HG03097 (cell line): ENCODE measurements at regions not wholly inside any gene's neighbourhood (a gene's known extent, or its start where the extent isn't known, plus 50 kb on each side); places are given as distances from the start of the nearest gene placed in this dataset.
"Not testable (repeated sequence)": the region's sequence is repeated elsewhere in the genome, so short reads cannot be mapped to it uniquely, and the experiment has no call there.

Experiments
- ATAC-seq: cut with Tn5 transposase; IDR thresholded peaks from one replicate; pipeline ENCODE4 v1.9.1; 2021; ENCODE audit not compliant: unreplicated experiment, low FRiP score

DNA sequence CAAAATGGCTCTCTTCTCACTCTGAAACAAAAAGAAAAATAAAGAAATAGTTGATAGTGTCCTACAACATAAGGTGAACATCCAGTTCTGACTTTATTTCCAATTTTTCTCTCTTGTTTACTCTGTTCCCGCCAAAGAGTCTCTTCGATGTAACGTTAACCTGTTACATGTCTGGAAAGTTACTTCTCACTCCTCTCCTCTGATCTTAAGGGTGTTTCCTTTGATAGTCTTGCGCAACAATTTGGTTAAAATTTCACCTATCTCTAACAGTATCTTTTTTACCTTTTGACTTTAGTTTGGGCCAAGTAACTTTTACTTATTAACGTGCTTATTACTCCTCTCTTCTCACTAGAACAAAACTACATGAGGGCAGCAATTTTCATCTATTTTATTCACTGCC, 1450.2 kb downstream of the BRINP3 start:
- ATAC-seq = no peak

DNA sequence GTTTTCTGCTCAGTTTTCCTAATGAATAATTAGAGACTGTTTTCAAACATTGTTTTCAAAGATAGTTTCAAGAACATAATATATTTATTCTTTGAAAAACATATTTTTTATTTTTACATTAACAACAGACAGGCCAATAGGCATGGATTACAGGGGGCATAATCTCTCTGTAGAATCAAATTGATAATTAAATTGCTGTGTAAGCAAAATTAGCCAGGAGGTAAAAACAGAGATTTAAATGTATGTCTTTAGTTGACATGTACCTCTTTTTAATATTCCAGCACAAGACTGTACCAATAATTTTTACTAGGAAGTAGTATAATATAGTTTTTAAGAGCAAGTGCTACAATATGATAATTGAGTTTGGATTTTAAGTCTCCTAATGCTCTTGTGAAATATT, 1444.5 kb downstream of the BRINP3 start:
- no peak for ATAC-seq

DNA sequence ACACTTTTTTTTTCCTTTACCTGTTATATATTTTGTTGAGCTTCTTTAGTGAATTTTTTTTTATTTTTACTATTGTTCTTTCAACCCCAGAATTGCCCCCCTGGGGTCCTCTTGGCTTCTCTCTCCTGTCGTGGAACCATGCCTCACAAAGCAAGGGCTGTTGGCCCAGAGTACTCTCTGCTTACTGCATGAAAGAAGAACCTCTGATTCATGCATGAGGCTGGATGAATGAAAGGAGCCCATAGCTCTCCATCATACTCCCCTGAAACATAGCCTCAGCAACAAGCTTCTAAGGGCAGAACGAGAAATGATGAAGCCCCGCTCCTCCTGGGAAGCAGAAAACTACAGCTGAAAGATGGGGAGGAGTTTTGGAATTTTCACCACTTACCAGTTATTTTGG, 1441.0 kb downstream of the BRINP3 start:
- no peak for ATAC-seq

DNA sequence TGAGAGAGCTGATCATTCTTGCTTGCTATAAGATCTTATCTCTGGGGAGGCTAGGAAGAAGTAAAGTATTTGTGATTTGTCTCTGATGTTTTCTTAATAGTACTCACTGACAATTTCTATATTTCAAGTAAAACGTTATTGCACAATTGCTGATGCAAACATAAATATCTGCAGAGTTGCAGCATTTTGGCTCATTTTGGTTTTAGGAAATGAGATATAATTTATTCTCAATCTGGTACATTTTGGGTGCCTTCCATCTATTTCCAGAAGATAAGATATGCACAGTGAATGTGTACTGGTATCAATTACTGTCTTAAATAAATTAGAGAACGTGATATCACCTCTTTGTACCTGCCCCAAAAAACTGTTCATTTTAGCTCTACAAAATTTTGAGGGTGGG, 1431.5 kb downstream of the BRINP3 start:
- ATAC-seq = no peak

DNA sequence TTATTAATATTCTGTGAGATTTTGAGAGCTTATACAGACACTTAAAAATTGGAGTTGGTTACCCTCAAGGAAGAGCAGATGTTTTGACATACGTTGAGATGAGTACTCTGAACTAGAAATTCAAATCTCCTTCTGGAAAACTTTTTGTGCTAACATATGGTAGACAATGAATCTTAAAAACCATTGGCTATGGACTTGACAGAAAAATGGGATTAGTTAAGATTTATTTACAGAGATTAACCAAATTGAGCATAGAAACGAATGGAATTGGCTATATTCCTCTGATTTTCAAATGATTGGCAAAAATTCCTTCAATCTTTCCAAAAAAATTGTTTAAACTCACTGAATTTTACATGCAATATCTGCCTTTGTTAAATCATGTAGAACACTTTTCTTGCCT, 1392.9 kb downstream of the BRINP3 start:
- ATAC-seq = no peak

DNA sequence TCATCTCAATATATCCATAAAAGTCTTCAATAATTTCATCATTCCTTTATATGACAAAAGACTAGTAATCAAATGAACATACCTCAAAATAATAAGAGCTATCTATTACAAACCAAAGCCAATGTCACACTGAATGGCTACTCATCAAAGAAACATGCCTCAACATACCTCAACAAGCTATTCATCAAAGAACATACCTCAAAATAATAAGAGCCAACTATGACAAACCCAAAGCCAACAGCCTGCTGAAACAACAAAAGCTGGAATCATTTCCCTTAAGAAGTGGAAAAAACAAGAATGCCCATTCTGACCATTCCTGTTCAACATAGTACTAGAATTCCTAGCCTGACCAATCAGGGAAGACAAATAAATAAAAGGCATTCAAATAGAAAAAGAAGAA, 1373.7 kb downstream of the BRINP3 start:
- ATAC-seq = no peak

DNA sequence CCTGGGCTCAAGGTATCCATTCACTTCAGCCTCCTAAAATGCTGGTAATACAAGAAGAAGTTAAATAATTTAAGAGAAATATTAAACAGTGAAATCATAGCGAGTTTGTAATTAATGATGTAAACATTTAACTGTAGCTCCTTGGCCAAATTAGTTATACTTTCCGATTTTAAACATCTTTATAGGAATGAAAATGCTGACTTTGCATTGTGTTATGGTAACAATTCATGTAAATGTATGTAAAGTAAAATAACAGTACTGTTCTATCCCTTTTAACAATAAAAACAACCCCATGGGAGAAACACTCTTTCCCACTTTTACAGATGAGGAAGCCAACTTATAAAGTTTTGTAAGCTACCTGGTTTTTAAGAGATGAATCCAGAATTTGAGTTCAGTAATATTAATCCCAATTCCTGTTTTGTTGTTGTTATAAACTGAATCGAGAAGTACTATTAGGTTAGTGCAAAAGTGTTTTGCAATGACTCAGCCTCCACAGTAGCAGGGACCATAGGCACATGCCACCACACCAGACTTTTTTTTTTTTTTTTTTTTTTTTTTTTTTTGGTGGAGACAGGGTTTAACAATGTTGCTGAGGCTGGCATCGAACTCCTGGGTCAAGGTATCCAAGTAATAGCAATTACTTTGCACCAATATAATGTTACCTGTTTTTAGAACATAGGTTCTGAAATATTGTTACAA, 1360.4 kb downstream of the BRINP3 start:
- ATAC-seq = no peak

DNA sequence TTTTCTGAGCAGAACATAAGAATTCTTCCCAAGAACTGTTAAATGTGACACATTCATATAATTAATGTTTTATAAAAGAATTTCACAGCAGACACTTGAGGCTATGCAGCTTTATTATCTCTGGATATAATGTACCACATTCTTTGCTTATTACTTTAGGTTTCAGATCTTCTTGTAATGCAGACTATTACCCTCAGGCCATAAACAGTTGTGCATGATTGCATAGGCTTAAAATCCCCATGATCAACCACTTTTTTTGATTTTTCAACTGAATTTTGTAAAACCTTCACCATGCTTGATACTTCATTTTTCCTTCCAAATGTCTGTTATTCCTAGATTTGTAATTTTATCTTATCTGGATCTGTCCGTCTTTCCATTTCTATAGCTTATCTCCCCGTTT, 1355.7 kb downstream of the BRINP3 start:
- ATAC-seq = no peak

DNA sequence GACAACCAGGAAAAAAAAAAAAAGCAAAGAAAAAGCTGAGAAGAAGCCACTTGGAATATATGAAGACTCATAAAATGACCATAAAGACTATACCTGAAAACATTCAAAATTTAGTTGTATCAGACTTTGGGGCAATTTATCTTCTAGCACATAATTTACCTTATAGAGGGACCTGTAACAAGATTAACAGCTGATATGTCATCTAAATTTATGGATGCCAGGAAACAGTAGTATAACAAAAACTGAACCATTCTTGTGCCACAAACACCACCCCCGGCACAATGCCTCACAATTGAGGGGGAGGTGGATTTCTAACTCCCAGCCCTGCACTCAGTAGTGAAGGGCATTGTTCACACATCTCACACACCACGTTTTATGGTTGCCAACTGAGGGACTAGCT, 1352.0 kb downstream of the BRINP3 start:
- no peak for ATAC-seq

DNA sequence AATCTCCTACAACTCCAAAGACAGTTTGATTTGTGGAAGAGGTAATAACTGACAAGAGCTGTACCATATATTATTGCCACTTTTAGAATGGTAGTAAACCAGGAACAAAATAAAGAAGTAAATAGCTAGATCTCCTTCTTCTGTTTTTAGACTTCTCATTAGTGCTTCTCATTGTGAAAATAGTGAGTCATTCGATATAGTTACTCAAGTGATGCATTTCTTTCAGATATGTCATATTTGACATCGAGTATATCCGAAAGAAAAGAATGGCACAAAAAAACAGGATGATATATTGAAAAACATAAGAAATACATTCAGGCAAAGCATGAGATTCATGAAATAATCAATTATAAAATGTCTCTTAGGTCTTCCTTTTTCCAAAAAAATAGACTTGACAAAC, 1346.1 kb downstream of the BRINP3 start:
- no peak for ATAC-seq

DNA sequence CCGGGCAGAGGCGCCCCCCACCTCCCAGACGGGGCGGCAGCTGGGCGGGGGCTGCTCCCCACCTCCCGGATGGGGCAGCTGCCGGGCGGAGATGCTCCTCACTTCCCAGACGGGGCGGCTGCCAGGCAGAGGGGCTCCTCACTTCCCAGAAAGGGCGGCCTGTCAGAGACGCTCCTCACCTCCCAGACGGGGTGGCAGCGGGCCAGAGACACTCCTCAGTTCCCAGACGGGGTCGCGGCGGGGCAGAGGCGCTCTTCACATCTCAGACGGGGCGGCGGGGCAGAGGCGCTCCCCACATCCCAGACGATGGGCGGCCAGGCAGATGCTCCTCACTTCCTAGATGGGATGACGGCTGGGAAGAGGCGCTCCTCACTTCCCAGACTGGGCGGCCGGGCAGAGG, 1337.9 kb downstream of the BRINP3 start:
- ATAC-seq = not testable (repeated sequence)

DNA sequence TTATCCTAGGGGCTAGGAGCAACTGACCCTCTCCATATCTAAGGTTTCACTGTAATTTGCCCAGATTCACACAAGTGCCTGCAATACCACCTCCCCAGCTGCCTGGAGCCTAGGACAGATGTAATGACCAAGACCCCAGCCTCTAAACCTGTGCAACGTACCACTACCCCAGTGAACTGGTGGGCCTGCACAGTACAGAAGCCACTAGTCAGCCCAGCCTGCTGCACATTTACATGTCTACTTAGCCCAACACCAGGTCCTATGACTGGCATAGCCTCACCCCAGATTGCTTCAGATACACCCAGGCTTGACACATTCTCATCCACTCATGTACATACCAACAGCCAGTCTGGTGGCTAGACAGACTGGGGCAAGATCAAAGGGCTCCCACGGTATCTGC, 1336.6 kb downstream of the BRINP3 start:
- ATAC-seq = no peak

DNA sequence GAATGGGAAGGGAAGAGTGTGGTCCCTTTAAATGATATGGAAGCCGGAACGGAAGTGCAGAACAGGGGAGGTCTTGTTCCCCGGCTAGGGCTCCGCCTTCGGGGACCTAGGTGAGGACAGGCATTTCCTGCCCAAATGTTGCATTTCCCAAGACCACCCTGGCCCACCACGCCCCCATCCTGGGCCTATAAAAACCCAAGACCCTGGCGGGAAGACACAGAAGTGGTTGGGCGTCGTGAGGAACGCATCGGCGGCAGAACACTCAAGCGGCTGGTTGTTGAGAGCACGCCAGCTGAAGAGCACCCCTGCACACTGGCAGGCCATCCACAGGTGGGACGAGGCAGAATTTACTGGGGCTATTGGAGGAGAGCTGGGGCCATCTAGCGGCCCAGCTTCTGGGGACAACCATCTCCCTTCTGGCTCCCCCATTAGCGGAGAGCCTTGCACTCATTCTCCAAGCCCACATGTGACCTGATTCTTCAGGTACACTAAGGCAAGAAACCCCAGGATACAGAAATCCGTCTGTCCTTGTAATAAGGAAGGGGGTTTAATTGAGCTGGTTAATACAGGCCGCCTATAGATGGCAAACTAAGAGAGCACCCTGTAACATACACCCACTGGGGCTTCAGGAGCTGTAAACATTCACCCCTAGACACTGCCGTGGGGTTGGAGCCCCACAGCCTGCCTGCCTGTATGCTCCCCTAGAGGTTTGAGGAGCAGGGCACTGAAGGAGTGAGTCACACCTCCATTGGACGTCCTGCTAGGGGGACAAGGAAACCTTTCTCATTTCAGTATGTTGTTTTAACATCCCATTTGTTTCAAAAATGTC, 1327.9 kb downstream of the BRINP3 start:
- ATAC-seq = no peak

DNA sequence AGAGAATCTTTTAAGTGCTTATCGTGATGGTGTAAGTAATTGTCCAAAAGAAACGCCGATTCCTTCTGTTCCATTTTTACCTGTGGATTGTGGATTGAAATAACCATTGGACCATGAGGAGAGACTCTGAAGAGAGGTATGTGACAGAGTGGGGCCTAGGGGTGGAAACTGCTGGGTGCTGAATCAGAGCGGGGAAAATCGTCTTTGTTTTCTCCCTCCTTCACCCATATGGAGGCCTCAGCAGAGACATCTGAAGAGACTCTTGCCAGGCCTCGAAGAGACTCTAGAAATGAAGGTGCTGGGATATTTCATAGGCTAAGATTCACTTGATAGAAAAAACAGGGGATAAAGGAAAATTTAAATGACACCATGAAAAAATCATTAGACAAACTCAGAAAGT, 1327.0 kb downstream of the BRINP3 start:
- ATAC-seq = no peak

DNA sequence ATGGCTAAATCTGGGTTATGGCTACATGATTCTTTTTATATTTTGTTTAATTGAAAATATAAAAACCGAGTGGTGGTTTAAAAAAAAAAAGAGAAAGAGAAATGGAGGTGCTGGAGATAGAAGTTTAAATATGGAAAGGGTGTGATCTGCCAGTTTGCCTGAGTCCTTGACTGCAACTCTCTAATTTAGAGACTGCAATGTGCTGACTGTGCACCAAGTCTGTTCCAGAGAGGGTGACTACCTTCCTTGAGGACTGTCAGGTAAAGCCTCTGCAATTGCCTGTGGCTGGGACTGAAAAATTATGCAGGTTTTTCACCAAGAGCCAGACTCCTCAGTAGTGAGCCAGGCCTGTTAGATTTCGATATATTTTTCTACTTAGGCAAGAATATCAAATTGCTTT, 1326.3 kb downstream of the BRINP3 start:
- ATAC-seq = no peak

DNA sequence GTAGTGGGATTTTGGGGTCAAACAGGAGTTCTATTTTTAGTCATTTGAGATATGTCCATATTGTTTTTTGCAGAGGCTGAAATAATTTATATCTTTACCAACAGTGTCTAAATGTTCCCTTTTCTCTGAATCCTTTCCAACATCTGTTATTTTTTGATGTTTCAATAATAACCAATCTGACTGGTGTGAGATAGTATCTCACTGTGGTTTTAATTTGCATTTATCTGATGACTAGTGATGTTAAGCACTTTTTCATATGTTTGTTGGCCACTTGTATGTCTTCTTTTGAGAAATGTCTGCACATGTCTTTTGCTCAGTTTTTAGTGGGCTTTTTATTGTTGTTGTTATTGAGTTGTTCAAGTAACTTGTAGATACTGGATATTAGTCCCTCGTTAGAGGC, 1325.0 kb downstream of the BRINP3 start:
- ATAC-seq = no peak

DNA sequence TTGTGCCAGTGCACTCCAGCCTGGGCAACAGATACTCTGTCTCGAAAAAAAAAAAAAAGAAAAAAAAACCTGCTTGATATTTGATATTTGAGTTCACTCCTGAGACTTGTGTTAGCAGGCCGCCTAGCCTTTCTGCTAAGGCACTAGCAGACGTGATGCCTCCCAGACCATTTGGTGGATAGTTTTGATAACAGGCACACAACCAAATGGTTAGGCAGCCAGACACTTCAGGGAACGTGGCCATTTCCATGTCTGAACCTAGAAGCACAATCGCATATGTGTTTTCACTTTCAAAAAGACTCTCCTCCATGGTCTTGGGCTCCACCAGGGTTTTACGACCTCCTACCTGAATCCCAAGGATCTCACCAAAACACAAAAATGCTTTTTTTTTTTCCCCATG, 1319.5 kb downstream of the BRINP3 start:
- no peak for ATAC-seq

DNA sequence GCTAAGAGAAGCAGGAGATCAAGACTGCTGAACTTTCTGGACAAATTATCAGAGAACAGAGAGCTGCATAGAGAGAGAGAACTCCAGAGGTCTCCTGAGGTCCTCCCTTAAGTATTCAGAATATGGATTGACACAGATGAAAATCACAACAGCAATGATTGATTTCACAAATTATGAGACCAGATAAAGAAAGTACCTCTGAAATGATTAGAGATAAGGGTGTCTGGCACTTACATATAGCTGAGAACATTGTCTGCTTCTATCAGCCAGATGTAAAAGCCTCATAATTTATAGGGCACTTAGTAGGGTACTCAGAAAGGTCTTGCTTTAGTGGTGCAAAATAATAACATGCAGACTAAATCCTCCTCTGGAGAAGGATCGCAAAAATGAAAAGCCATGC, 1301.8 kb downstream of the BRINP3 start:
- ATAC-seq = no peak

DNA sequence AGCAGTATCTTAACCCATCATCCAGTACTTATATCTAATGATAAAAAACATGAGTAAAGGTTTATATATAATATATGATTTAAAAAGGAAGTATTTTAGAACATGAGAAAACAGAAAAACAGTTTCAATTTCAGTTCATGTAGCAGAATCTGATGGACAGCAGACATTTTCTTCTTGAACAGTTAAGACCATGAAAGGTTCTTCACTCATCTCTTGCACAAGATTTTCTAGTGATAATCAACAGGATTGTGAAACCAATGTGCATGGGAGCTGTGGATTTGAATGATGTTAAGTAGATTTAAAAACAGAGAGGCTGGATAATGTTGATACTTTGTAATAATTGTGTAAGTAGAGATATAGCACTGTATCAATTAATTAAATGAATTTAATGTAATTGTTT, 1297.6 kb downstream of the BRINP3 start:
- no peak for ATAC-seq

DNA sequence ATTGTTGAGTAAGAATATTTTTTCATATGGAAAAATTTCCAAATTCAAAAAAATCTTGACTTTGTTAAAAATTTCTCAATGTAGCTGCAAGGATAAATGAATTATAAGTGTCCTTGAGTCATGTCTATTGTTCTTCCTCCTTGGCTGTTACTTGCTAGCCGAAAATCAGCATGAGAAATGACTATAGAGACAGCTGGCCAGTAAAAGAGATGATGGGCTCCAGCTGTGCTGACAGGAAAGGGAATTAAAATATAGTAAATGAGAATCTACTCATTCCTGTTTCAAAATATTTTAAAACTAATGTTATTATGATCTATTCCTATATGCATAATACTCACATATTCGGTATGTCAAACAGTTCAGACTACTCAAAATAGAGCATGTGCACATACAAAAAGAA, 1292.6 kb downstream of the BRINP3 start:
- ATAC-seq = no peak

DNA sequence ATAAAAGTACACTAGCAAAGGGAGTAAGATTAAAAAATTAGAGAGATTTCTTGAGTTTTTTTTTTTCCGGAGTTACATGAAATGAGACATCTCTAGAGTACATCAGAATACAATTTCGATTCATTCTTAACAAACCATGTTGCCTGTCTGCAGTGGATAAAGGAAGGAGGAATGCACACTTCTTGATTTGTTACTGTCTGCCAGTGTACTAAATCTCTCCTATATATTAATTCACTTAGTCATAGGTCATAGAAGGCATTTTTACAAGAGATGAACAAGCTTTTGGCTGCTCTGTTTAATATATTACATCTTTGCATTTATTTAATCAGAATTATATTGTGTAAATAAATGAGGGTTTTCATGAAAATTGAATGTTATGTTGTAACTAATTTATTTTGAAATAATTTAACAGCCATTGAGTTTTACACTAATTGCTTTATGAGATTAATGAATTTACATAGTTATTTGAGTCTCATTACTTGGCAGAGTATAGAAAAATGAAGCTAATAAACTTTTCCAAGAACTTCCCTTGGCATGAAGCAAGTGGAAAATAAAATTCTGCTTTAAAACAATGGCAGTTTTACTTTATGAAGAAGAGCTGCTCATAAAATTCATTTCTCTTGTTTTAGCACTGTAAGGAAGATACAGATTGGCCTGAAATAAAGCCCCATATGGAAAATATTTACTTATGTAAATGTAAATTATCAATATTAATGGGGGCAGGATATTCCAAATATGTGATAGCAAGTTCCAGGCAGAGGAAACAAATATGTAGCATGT, 1284.7 kb downstream of the BRINP3 start:
- no peak for ATAC-seq

DNA sequence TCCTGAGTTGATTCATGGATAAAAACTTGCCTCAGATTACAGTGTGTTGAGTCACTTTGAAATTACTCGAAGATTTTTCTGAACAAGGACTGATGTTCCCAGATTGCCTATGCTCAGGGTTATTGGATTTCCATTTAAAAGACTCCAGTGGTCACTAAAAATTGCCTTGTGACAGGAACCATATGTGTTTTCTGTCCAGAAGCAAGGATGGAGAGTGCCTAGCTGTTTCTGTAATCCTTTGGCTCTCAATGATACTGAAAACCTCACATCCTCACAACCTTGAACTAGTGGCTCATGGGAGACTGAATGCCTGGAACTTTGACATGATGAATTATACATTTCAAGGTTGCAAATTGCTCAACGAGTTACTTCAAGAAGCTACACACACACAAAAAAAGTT, 1271.8 kb downstream of the BRINP3 start:
- ATAC-seq = no peak
